ENCODE measurements at regions not wholly inside any gene's neighbourhood (a gene's known extent, or its start where the extent isn't known, plus 50 kb on each side); places are given as distances from the start of the nearest gene placed in this dataset.

GRCh38 chr4:7130621-7131211 lies 61.6 kb upstream of the SORCS2 start:
- H3K4me3 ChIP-seq (ENCODE audit: low read length), result no peak overlapping the region
- no peak for TF ChIP-seq CTCF (conservative IDR thresholded peaks at IDR 0.05; ENCODE audit: low read length)
- DNase-seq (ENCODE audit: low read depth), result no peak

- DNase-seq (ENCODE audit: low read depth), result no peak
- no peak for TF ChIP-seq CTCF (conservative IDR thresholded peaks at IDR 0.05; ENCODE audit: low read length)
- H3K4me3 ChIP-seq (ENCODE audit: low read length), result no peak overlapping the region
Observed at GRCh38 chr4:7129871-7130620, 62.2 kb upstream of the GRPEL1 start.

- DNase-seq (ENCODE audit: low read depth), result no peak
- TF ChIP-seq CTCF (conservative IDR thresholded peaks at IDR 0.05; ENCODE audit: low read length), result no peak
- no peak overlapping the region for H3K4me3 ChIP-seq (ENCODE audit: low read length)
Observed at GRCh38 chr4:7128644-7129043, 60.8 kb upstream of the GRPEL1 start.

GRCh38 chr4:7128234-7128633 lies 60.4 kb upstream of the GRPEL1 start:
- DNase-seq (ENCODE audit: low read depth), result no peak
- no peak for TF ChIP-seq CTCF (conservative IDR thresholded peaks at IDR 0.05; ENCODE audit: low read length)
- no peak overlapping the region for H3K4me3 ChIP-seq (ENCODE audit: low read length)

GRCh38 chr4:7127576-7127975 lies 59.7 kb upstream of the GRPEL1 start:
- DNase-seq (ENCODE audit: low read depth), result no peak
- no peak for TF ChIP-seq CTCF (conservative IDR thresholded peaks at IDR 0.05; ENCODE audit: low read length)
- no peak overlapping the region for H3K4me3 ChIP-seq (ENCODE audit: low read length)

- TF ChIP-seq CTCF (conservative IDR thresholded peaks at IDR 0.05; ENCODE audit: low read length), result no peak
- no peak for DNase-seq (ENCODE audit: low read depth)
- no peak overlapping the region for H3K4me3 ChIP-seq (ENCODE audit: low read length)
Observed at GRCh38 chr4:7126981-7127380, 59.1 kb upstream of the GRPEL1 start.

Data from AG10803 (cell line).